DND-41 (cell line): ENCODE measurements at regions not wholly inside any gene's neighbourhood (a gene's known extent, or its start where the extent isn't known, plus 50 kb on each side); places are given as distances from the start of the nearest gene placed in this dataset.

ENCODE experiments used
- ATAC-seq: fragments of 200-7000 bp; cut with Tn5 transposase; 3 replicates; pipeline ENCODE4 v1.9.1; 2021; ENCODE audit warnings: low read depth; ENCODE audit not compliant: insufficient read depth
- DNase-seq: peaks from one replicate; pipeline ENCODE4 v3.0.0-alpha.2; 2020
- H2AFZ ChIP-seq: 2 replicates; pipeline ENCODE4 v1.6.0; 2012; ENCODE audit warnings: low read depth, low read length
- H3K27ac ChIP-seq: 2 replicates; pipeline ENCODE4 v1.5.1; 2012; ENCODE audit warnings: low read length, inconsistent platforms
- H3K27me3 ChIP-seq: fragments of 200-600 bp; sonication (generic); 2 replicates; pipeline ENCODE4 v1.6.0; 2012; ENCODE audit warnings: low read length, mild to moderate bottlenecking, inconsistent platforms; ENCODE audit not compliant: insufficient read depth, poor library complexity
- H3K36me3 ChIP-seq: 2 replicates; pipeline ENCODE4 v1.5.1; 2012; ENCODE audit warnings: low read length, inconsistent platforms; ENCODE audit not compliant: insufficient read depth
- H3K4me1 ChIP-seq: 2 replicates; pipeline ENCODE4 v1.5.1; 2012; ENCODE audit warnings: mild to moderate bottlenecking, low read length; ENCODE audit not compliant: insufficient read depth
- H3K4me2 ChIP-seq: 2 replicates; pipeline ENCODE4 v1.6.0; 2012; ENCODE audit warnings: mild to moderate bottlenecking, moderate library complexity, low read length, inconsistent platforms; ENCODE audit not compliant: insufficient read depth
- H3K4me3 ChIP-seq, 2 experiments: fragments of 200-600 bp in 1 of 2; shearing (Covaris generic) in 1 of 2; 2 replicates each; pipeline ENCODE4 v1.5.1; 2012 to 2016; ENCODE audit warnings: inconsistent platforms in 2 of 2, low read length in 2 of 2, mild to moderate bottlenecking in 2 of 2, low read depth in 1 of 2, moderate library complexity in 1 of 2
- H3K79me2 ChIP-seq: 2 replicates; pipeline ENCODE4 v1.6.0; 2012; ENCODE audit warnings: low read length, inconsistent platforms; ENCODE audit not compliant: insufficient read depth
- H3K9ac ChIP-seq: 2 replicates; pipeline ENCODE4 v1.6.0; 2012; ENCODE audit warnings: low read depth, mild to moderate bottlenecking, inconsistent platforms, low read length, moderate library complexity
- H3K9me3 ChIP-seq: 2 replicates; pipeline ENCODE4 v1.5.1; 2012; ENCODE audit warnings: low read length, moderate library complexity, mild to moderate bottlenecking, inconsistent platforms; ENCODE audit not compliant: insufficient read depth, severe bottlenecking
- H4K20me1 ChIP-seq: 2 replicates; pipeline ENCODE4 v1.6.0; 2012; ENCODE audit warnings: low read length; ENCODE audit not compliant: insufficient read depth
- CTCF ChIP-seq: IDR thresholded peaks from 2 replicates; pipeline ENCODE4 v1.5.1; 2012; ENCODE audit warnings: borderline replicate concordance, low read length, moderate library complexity, mild to moderate bottlenecking; ENCODE audit not compliant: poor library complexity, severe bottlenecking; ENCODE audit errors: extremely low read depth
- EZH2 ChIP-seq: IDR thresholded peaks from 3 replicates; pipeline ENCODE4 v1.6.1; 2012; ENCODE audit warnings: borderline replicate concordance, low read depth, mild to moderate bottlenecking, moderate library complexity, low read length, inconsistent platforms; ENCODE audit not compliant: severe bottlenecking

- no peak overlapping the region for H3K27ac ChIP-seq
- H2AFZ ChIP-seq = no peak overlapping the region
- H3K27me3 ChIP-seq = no peaks in the 10 kb centered on the region
- no peaks in the 10 kb centered on the region for H3K9me3 ChIP-seq
- DNase-seq = no peak
- TF ChIP-seq CTCF (no peak), EZH2 (no peak)
- no peak overlapping the region for H3K4me2 ChIP-seq
- no peak for ATAC-seq
- H3K9ac ChIP-seq = no peak overlapping the region
- no peaks in the 10 kb centered on the region for H3K36me3 ChIP-seq
- no peaks in the 10 kb centered on the region for H3K4me1 ChIP-seq
- no peak overlapping the region for H3K4me3 ChIP-seq
- H3K79me2 ChIP-seq = no peaks in the 10 kb centered on the region
- no peaks in the 10 kb centered on the region for H4K20me1 ChIP-seq
These were observed 78.5 kb upstream of the SMAD3 start for GRCh38 chr15:66986951-66987350.

GRCh38 chr15:66993090-66993489, 72.3 kb upstream of the SMAD3 start:
- Histone ChIP-seq H3K4me3 (no peak overlapping the region), H3K4me2 (no peak overlapping the region), H3K27me3 (peaks cover 3% of the 10 kb centered on the region), H3K79me2 (no peaks in the 10 kb centered on the region), H3K4me1 (no peaks in the 10 kb centered on the region), H3K9ac (no peak overlapping the region), H3K27ac (no peak overlapping the region), H2AFZ (no peak overlapping the region), H3K9me3 (no peaks in the 10 kb centered on the region), H4K20me1 (no peaks in the 10 kb centered on the region), H3K36me3 (no peaks in the 10 kb centered on the region)
- TF ChIP-seq EZH2 (no peak), CTCF (no peak)
- no peak for ATAC-seq
- DNase-seq = no peak

GRCh38 chr15:66993874-66994696, 71.3 kb upstream of the SMAD3 start:
- ATAC-seq (no peak), DNase-seq (no peak)
- Histone ChIP-seq H3K9ac (no peak overlapping the region), H3K27ac (no peak overlapping the region), H3K4me1 (no peaks in the 10 kb centered on the region), H3K4me3 (no peak overlapping the region), H4K20me1 (no peaks in the 10 kb centered on the region), H3K9me3 (no peaks in the 10 kb centered on the region), H3K79me2 (no peaks in the 10 kb centered on the region), H3K27me3 (peaks cover 3% of the 10 kb centered on the region), H3K36me3 (no peaks in the 10 kb centered on the region), H3K4me2 (no peak overlapping the region), H2AFZ (no peak overlapping the region)
- no peak for TF ChIP-seq CTCF
- TF ChIP-seq EZH2 = no peak
